DMS153 (cell line): ENCODE measurements at regions not wholly inside any gene's neighbourhood (a gene's known extent, or its start where the extent isn't known, plus 50 kb on each side); places are given as distances from the start of the nearest gene placed in this dataset.
A peak's percentile ranks its signal among the peaks of the same experiment; 100 is the strongest.

ENCODE experiments used
- DNase-seq: peaks from one replicate; lab custom pipeline; 2025; lab: John Stamatoyannopoulos, UW

DNA sequence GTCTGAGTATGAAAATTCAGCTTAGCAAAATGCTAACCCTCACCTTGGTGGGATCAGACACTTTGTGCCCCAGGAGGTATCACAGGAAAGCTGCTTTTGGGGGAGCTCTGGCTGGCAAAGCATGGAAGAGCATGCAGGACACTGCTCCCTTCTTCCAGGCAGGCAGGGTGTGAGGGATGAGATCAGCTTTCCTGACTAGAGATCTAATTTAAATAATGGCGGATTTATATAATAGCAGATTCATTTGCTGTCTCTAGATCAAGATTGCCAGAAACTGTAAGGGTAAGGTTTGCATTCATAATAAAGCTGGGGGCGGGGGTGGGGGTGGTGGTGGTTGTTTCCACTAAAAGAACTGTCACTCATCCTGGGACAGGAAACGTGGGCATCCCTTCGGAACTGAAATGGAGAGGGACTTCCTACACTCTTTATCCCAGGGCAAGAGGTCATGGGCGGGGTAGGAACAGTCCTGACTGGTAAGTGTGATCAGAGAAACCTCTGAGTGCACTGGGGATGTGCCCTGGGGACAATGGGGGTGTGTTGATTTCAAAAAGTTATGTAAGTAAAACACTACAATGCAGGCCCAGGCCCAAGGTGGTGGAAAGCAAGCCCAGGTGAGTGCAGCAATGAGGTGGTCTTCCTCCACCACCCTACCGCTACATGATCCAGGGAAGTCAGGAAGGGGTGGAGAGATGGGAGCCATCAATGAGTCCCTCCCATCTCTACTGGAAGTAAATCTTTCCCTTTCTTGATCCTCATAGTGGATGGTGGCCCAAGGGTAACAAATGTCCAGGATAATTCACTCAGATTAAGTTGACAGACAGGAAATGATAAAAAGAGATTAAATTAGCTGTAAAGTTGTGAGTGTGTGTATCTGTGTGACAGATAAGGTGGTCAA, 171.4 kb upstream of the SERPINE2 start:
- DNase-seq, result no peak

DNA sequence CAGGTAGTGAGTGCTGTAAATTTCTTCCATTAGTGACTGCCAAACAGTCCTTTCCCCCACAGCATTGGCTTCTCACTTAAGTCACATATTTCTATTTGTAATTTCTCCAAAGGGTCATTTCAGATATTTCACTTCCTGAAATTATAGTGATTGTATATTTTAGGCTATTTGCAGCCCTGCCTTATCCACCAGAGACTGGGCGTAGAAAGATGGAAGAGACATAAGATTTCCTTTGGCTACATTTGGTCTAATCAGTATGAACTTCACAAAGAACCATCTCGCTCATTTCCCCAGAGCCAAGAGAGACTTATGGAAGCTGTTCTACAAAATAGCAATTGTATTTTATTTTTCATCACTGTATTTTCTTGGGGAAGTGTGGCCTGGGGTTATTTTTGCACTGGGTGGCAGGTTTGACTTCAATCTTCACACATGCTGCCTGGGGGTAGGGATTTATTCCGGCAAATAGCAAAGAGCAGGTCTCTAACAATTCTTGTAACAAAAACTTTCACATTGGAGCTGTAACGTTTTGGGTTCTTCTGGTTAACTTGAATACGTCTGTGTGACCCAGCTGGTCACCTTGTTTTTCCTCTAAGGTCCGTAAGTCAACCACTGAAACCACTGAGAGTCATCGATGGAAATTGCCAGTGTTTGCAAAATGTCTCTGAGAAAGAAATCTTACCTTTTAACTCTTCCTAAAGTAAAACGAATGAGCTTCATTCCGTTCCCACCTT, 170.6 kb upstream of the SERPINE2 start:
- no peak for DNase-seq

DNA sequence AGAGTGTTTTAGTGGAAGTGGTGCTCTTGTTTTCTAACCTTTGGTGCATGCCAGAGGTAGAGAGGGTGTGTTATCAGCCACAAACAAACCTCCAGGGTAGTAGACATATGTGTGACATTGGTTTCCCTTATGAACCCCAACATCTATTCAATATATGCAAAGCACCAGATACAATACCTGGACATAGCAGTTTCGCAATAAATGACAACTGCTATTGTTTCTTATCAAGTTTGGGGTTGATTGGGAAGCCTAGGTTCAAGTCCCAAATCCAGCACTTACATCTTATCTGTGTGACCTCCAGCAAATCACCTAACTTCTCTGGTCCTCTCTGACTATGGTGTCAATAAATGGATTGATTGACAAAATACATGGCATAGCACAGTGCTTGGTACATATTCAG, 169.4 kb upstream of the SERPINE2 start:
- no peak for DNase-seq

GRCh38 chr2:224208007-224208406, 168.9 kb upstream of the SERPINE2 start:
- DNase-seq, result no peak

DNA sequence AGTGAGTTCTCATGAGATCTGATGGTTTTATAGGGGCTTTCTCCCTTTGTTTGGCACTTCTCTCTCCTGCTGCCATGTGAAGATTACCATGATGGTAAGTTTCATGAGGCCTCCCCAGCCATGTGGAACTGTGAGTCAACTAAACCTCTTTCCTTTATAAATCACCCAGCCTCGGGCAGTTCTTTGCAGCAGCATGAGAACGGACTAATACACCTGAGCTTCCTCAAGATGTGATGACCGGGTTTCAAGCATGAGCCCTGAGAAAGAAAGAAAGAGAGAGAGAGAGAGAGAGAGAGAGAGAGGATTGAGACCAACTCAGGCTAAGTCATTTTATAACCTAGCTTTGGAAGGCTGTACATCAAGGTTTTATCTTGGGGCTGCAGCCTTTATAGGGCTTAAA, 167.7 kb upstream of the SERPINE2 start:
- DNase-seq, result no peak

- DNase-seq, result no peak
Observed at GRCh38 chr2:224202281-224202865, 163.3 kb upstream of the SERPINE2 start.

DNA sequence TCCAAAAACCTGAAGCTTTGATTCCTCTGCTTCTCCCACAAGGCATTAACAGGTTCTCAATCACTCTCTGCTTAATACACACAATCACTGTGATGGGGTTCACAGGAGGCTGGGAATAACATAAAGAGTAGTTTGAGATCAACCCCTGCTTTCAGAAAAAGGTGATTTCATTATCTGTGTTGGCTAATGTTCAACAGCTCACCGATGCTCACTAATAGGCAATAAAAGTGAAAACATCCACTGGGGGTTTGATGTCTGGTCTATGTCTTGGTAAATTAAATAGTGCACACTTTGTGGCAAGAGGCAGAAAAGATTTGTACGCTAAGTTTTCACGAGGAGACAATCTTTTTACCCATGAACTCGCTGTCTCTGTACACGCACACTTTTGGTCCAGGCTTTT, 159.3 kb upstream of the SERPINE2 start:
- no peak for DNase-seq

- DNase-seq, result no peak
Observed at GRCh38 chr2:224196810-224197209, 157.7 kb upstream of the SERPINE2 start.

DNA sequence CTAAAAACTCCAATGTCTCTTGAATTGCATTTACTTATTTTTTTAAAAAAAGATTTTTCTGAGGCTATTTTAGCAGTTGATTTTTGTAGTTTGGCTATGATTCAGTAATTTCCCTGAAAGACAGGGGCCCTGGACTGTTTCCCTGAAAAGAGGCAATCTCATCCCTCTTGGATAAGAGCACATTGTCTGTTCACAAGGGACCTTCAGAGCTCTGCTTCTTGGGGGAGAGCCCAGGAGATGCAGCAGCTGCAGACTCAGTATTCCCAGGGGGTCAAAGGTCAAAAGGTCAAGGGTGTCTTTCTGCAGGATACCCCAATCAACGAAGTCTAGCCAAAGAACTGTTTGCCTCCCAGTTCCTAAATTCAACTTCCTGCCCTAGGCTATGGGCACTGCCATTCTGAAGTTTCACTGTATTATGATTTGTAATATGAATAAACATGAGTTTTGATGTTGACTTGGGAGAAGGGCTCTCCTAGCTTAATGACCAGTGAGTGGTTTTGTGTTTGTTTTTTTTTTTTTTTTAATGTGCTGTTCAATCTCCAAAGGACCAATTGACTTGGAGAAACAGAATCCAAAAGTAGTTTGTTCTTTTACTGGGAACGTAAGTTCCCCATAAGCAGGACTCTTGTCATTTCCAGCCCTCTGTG, 157.0 kb upstream of the SERPINE2 start:
- no peak for DNase-seq

DNA sequence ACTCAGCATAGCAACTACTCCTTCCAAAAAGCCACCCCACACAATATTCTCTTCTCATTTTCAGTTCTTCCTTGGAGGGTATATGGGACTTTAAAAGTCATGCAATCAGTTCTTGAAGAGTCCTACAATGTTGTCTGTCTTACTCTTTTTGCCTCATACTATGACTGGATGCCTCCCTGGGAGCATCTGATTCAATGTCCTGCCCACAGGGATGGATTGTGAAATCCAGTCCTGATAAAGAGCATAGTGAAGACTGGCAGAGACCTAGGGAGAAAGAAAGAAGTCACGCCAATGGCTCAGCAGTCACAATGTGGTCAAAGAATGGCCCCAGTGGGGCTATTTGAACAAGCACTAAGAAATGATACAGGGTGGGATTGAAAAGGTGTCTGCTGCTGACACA, 155.1 kb upstream of the SERPINE2 start:
- no peak for DNase-seq

GRCh38 chr2:224191465-224191864, 152.4 kb upstream of the SERPINE2 start:
- no peak for DNase-seq

DNA sequence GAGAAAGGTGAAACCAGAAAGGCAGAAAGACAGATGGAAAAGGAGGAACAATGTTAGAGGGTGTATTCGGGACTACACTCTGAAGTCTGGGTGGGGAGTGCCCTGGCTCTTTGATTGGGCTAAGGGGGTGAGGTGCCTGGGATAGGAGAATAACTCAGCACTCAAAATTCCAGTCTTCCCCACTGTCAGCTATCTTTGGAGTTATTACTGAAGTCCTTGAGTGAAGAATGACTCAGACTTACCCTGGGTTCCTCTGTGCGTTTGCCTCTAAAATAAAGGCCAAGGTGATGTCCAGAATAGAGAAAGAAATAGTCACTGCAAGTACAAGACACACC, 151.8 kb upstream of the SERPINE2 start:
- DNase-seq, result no peak

GRCh38 chr2:224190234-224190935, 151.3 kb upstream of the SERPINE2 start:
- DNase-seq, result no peak

DNA sequence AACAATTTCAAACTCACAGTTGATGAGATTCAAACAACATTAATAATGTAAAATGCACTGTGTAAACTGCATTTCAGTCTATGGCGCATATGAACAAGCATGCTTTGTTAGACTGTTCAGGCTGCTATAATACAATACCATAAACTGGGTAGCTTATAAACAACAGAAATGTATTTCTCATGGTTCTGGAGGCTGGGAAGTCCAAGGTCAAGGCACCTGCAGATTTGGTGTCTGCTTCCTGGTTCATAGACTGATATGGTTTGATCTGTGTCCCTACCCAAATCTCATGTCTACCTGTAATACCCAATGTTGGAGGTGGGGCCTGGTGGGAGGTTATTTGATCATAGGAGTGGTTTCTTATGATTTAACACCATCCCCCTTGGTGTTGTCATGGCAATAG, 148.1 kb upstream of the SERPINE2 start:
- DNase-seq, result no peak

DNA sequence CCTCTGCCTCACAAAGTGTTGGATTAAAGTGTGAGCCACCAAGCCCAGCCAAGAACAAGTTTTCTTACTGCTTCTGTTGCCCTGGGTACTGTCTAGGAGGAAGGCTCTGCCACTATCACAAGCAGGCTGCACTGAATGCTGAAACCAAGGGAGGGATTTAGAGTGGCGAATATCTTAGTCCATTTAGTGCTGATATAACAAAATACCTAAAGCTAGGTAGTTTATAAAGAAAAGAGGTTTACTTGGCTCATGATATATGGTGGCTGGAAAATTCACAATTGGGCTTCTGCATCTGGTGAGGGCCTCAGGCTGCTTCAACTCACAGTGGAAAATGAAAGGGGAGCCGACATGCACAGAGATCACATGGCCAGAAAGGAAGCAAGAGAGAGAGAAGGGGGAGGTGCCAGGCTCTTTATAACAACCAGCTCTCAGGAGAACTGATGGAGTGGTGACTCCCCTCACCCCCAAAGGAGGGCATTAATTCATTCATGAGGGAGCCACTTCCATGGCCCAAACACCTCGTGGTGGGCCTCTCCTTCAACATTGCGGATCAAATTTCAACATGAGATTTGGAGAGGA, 146.0 kb upstream of the SERPINE2 start:
- no peak for DNase-seq

GRCh38 chr2:224183086-224183485, 144.0 kb upstream of the SERPINE2 start:
- no peak for DNase-seq

DNA sequence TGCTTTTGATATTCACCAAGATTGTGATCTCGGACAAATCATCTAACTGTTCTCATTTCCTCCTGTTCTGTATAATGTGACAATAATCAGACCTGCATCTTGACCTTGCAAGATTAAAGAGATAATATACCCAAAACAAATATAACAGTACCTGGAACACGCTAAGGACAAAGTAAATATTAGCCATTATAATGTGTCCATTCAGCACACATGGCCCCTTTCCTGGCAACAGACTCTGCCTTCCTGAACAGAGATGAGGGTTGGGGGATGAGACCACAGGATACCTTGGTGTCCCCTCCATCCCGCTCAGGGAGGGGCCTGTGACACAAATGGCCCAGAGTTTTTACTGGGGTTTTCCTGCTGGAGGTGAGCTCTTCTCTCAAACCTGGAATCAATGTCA, 143.4 kb upstream of the SERPINE2 start:
- no peak for DNase-seq

GRCh38 chr2:224181534-224182155, 142.6 kb upstream of the SERPINE2 start:
- DNase-seq, result no peak

GRCh38 chr2:224180810-224181209, 141.7 kb upstream of the SERPINE2 start:
- DNase-seq, result no peak

GRCh38 chr2:224178056-224178455, 139.0 kb upstream of the SERPINE2 start:
- peak; percentile 35 for DNase-seq

- no peak for DNase-seq
Observed at GRCh38 chr2:224175538-224175937, 136.5 kb upstream of the SERPINE2 start.
